Suprapubic skin (tissue), 4 donors: ENCODE measurements at regions not wholly inside any gene's neighbourhood (a gene's known extent, or its start where the extent isn't known, plus 50 kb on each side); places are given as distances from the start of the nearest gene placed in this dataset.

Source experiments
- DNase-seq, 2 donors: peaks; one replicate each; pipeline ENCODE4 v3.0.0-alpha.2; 2019; ENCODE audit warnings: low spot score in 2 of 2
- H3K27ac ChIP-seq: fragments of 200-600 bp; sonication (generic); one replicate; pipeline ENCODE4 v1.5.1; 2019
- H3K27me3 ChIP-seq: fragments of 200-600 bp; sonication (generic); one replicate; pipeline ENCODE4 v1.5.1; 2019
- H3K36me3 ChIP-seq: fragments of 200-600 bp; sonication (generic); one replicate; pipeline ENCODE4 v1.5.1; 2019
- H3K4me1 ChIP-seq: fragments of 200-600 bp; sonication (generic); one replicate; pipeline ENCODE4 v1.5.1; 2019
- H3K4me3 ChIP-seq: fragments of 200-600 bp; sonication (generic); one replicate; pipeline ENCODE4 v1.5.1; 2019; ENCODE audit warnings: mild to moderate bottlenecking
- H3K9me3 ChIP-seq: fragments of 200-600 bp; sonication (generic); one replicate; pipeline ENCODE4 v1.5.1; 2019
- CTCF ChIP-seq, 2 donors: fragments of 200-600 bp in 1 of 2; fragments of 450-650 bp in 1 of 2; sonication (generic) in 1 of 2; IDR thresholded peaks; one replicate each; pipeline ENCODE4 v1.5.1; 2016 to 2019; ENCODE audit warnings: antibody characterized with exemption in 2 of 2, mild to moderate bottlenecking in 1 of 2, moderate library complexity in 1 of 2
- EP300 ChIP-seq: sonication (generic); formaldehyde crosslinking; IDR thresholded peaks from one replicate; pipeline ENCODE4 v1.6.1; 2017; ENCODE audit warnings: antibody characterized with exemption
- POLR2A ChIP-seq, 2 donors: fragments of 450-650 bp; IDR thresholded peaks; one replicate each; pipeline ENCODE4 v1.6.1; 2017; ENCODE audit warnings: antibody characterized with exemption in 2 of 2, mild to moderate bottlenecking in 2 of 2, moderate library complexity in 2 of 2
- POLR2AphosphoS5 ChIP-seq, 3 donors: sonication (generic); formaldehyde crosslinking; IDR thresholded peaks; one replicate each; pipeline ENCODE4 v1.6.1; 2017; ENCODE audit warnings: antibody characterized with exemption in 3 of 3
- WGBS: methylation state at CpG from one replicate; pipeline ENCODE4 v1.1.5; 2018; 5-methylcytosine and 5-hydroxymethylcytosine counted together

GRCh38 chr12:90080616-90081015 is 372.0 kb upstream of the ATP2B1 start:
- H3K27ac ChIP-seq = no peak overlapping the region
- DNase-seq = no peak
- H3K4me1 ChIP-seq = no peaks in the 10 kb centered on the region
- H3K27me3 ChIP-seq = no peaks in the 10 kb centered on the region
- WGBS = 52% methylated on average over 1 of the region's 1 CpG
- no peaks in the 10 kb centered on the region for H3K36me3 ChIP-seq
- no peaks in the 10 kb centered on the region for H3K9me3 ChIP-seq
- no peak overlapping the region for H3K4me3 ChIP-seq
- TF ChIP-seq POLR2AphosphoS5 (IDR thresholded peaks at IDR 0.05) (no peak), EP300 (no peak), CTCF (IDR thresholded peaks at IDR 0.05) (no peak)

- TF ChIP-seq POLR2AphosphoS5 (IDR thresholded peaks at IDR 0.05) (no peak), CTCF (IDR thresholded peaks at IDR 0.05) (no peak), POLR2A (IDR thresholded peaks at IDR 0.05) (no peak)
- Histone ChIP-seq H3K27ac (no peak overlapping the region), H3K4me3 (no peak overlapping the region), H3K36me3 (no peaks in the 10 kb centered on the region), H3K9me3 (no peaks in the 10 kb centered on the region), H3K4me1 (no peaks in the 10 kb centered on the region), H3K27me3 (no peaks in the 10 kb centered on the region)
- WGBS = 78% methylated on average over 4 of the region's 4 CpGs
- DNase-seq = no peak
Measured at GRCh38 chr12:90079529-90080210, 371.0 kb upstream of the ATP2B1 start.

GRCh38 chr12:90078344-90078743 is 369.7 kb upstream of the ATP2B1 start:
- Histone ChIP-seq H3K4me3 (no peak overlapping the region), H3K27me3 (no peaks in the 10 kb centered on the region), H3K4me1 (no peaks in the 10 kb centered on the region), H3K36me3 (no peaks in the 10 kb centered on the region), H3K9me3 (no peaks in the 10 kb centered on the region), H3K27ac (no peak overlapping the region)
- WGBS = 69% methylated on average over 4 of the region's 4 CpGs
- TF ChIP-seq CTCF (IDR thresholded peaks at IDR 0.05) (no peak), POLR2AphosphoS5 (IDR thresholded peaks at IDR 0.05) (no peak), EP300 (no peak), POLR2A (IDR thresholded peaks at IDR 0.05) (no peak)
- no peak for DNase-seq

- no peaks in the 10 kb centered on the region for H3K27me3 ChIP-seq
- TF ChIP-seq EP300 (no peak), POLR2AphosphoS5 (IDR thresholded peaks at IDR 0.05) (no peak), CTCF (IDR thresholded peaks at IDR 0.05) (no peak), POLR2A (IDR thresholded peaks at IDR 0.05) (no peak)
- no peaks in the 10 kb centered on the region for H3K4me1 ChIP-seq
- WGBS = 83% methylated on average over 4 of the region's 4 CpGs
- H3K4me3 ChIP-seq = no peak overlapping the region
- H3K27ac ChIP-seq = no peak overlapping the region
- no peak for DNase-seq
- no peaks in the 10 kb centered on the region for H3K9me3 ChIP-seq
- H3K36me3 ChIP-seq = no peaks in the 10 kb centered on the region
Measured at GRCh38 chr12:90077756-90078155, 369.1 kb upstream of the ATP2B1 start.

- TF ChIP-seq POLR2AphosphoS5 (IDR thresholded peaks at IDR 0.05) (no peak), EP300 (no peak), CTCF (IDR thresholded peaks at IDR 0.05) (no peak), POLR2A (IDR thresholded peaks at IDR 0.05) (no peak)
- Histone ChIP-seq H3K9me3 (no peaks in the 10 kb centered on the region), H3K4me3 (no peak overlapping the region), H3K27me3 (no peaks in the 10 kb centered on the region), H3K4me1 (no peaks in the 10 kb centered on the region), H3K27ac (no peak overlapping the region), H3K36me3 (no peaks in the 10 kb centered on the region)
- WGBS = 71% methylated on average over 3 of the region's 3 CpGs
- no peak for DNase-seq
Measured at GRCh38 chr12:90076851-90077319, 368.2 kb upstream of the ATP2B1 start.
